ENCODE measurements at regions not wholly inside any gene's neighbourhood (a gene's known extent, or its start where the extent isn't known, plus 50 kb on each side); places are given as distances from the start of the nearest gene placed in this dataset.
A peak's percentile ranks its signal among the peaks of the same experiment; 100 is the strongest.
"Not testable (repeated sequence)": the region's sequence is repeated elsewhere in the genome, so short reads cannot be mapped to it uniquely, and the experiment has no call there.

- not testable (repeated sequence) for H3K27ac Mint-ChIP-seq; DNase-seq; H3K36me3 Mint-ChIP-seq (ENCODE audit: insufficient read depth in 2 of 2); H3K4me3 Mint-ChIP-seq; H3K4me1 Mint-ChIP-seq (ENCODE audit: low read depth); H3K9me3 Mint-ChIP-seq; ATAC-seq (replicated peaks in 1 of 2)
- peaks cover 25% of the 10 kb centered on the region for H3K27me3 Mint-ChIP-seq (ENCODE audit: low read depth)
These were observed 79.2 kb downstream of the SLC41A2 start for GRCh38 chr12:104878858-104879257.

GRCh38 chr12:104877103-104877705 is 80.9 kb downstream of the SLC41A2 start:
- Mint-ChIP-seq H3K27ac (peak overlapping the region; percentile 22), H3K9me3 (peaks cover 0 to 5% of the 10 kb centered on the region in 2 donors), H3K4me3 (no peak overlapping the region), H3K36me3 (ENCODE audit: insufficient read depth in 2 of 2) (no peaks in the 10 kb centered on the region), H3K4me1 (ENCODE audit: low read depth) (no peaks in the 10 kb centered on the region), H3K27me3 (ENCODE audit: low read depth) (peaks cover 16% of the 10 kb centered on the region)
- ATAC-seq (replicated peaks in 1 of 2) (no peak), DNase-seq (peak in 1 of 2 donors; percentile 10)

GRCh38 chr12:104873374-104873773 is 84.7 kb downstream of the SLC41A2 start:
- no peak for DNase-seq
- H3K27ac Mint-ChIP-seq, result no peak overlapping the region
- no peaks in the 10 kb centered on the region for H3K9me3 Mint-ChIP-seq
- no peak for ATAC-seq (replicated peaks in 1 of 2)
- H3K27me3 Mint-ChIP-seq (ENCODE audit: low read depth), result peaks cover 11% of the 10 kb centered on the region
- no peaks in the 10 kb centered on the region for H3K4me1 Mint-ChIP-seq (ENCODE audit: low read depth)
- no peaks in the 10 kb centered on the region for H3K36me3 Mint-ChIP-seq (ENCODE audit: insufficient read depth in 2 of 2)
- no peak overlapping the region for H3K4me3 Mint-ChIP-seq

GRCh38 chr12:104870797-104871196 is 87.3 kb downstream of the SLC41A2 start:
- H3K27ac Mint-ChIP-seq, result no peak overlapping the region
- DNase-seq (no peak), ATAC-seq (replicated peaks in 1 of 2) (no peak)
- H3K4me3 Mint-ChIP-seq, result no peak overlapping the region
- H3K27me3 Mint-ChIP-seq (ENCODE audit: low read depth), result peaks cover 11% of the 10 kb centered on the region
- no peaks in the 10 kb centered on the region for H3K4me1 Mint-ChIP-seq (ENCODE audit: low read depth)
- no peaks in the 10 kb centered on the region for H3K9me3 Mint-ChIP-seq
- no peaks in the 10 kb centered on the region for H3K36me3 Mint-ChIP-seq (ENCODE audit: insufficient read depth in 2 of 2)

GRCh38 chr12:104866291-104866690 is 91.8 kb downstream of the SLC41A2 start:
- Mint-ChIP-seq H3K27me3 (ENCODE audit: low read depth) (peaks cover 11% of the 10 kb centered on the region), H3K27ac (no peak overlapping the region), H3K4me3 (no peak overlapping the region), H3K4me1 (ENCODE audit: low read depth) (peaks cover 11% of the 10 kb centered on the region), H3K36me3 (ENCODE audit: insufficient read depth in 2 of 2) (no peaks in the 10 kb centered on the region), H3K9me3 (no peaks in the 10 kb centered on the region)
- DNase-seq (no peak), ATAC-seq (replicated peaks in 1 of 2) (no peak)

- no peak for DNase-seq
- H3K27ac Mint-ChIP-seq, result no peak overlapping the region
- H3K4me3 Mint-ChIP-seq, result no peak overlapping the region
- ATAC-seq (replicated peaks in 1 of 2), result peak; percentile 50 to 65
- no peaks in the 10 kb centered on the region for H3K36me3 Mint-ChIP-seq (ENCODE audit: insufficient read depth in 2 of 2)
- H3K4me1 Mint-ChIP-seq (ENCODE audit: low read depth), result peaks cover 11% of the 10 kb centered on the region
- H3K9me3 Mint-ChIP-seq, result no peaks in the 10 kb centered on the region
- peaks cover 10% of the 10 kb centered on the region for H3K27me3 Mint-ChIP-seq (ENCODE audit: low read depth)
These were observed 93.0 kb downstream of the SLC41A2 start for GRCh38 chr12:104865080-104865479.

GRCh38 chr12:104864668-104865067 is 93.4 kb downstream of the SLC41A2 start:
- ATAC-seq (replicated peaks in 1 of 2) (peak in 1 of 2 donors; percentile 5), DNase-seq (no peak)
- peaks cover 6% of the 10 kb centered on the region for H3K27me3 Mint-ChIP-seq (ENCODE audit: low read depth)
- no peaks in the 10 kb centered on the region for H3K36me3 Mint-ChIP-seq (ENCODE audit: insufficient read depth in 2 of 2)
- peak overlapping the region; percentile 35 for H3K27ac Mint-ChIP-seq
- H3K9me3 Mint-ChIP-seq, result no peaks in the 10 kb centered on the region
- peaks cover 11% of the 10 kb centered on the region for H3K4me1 Mint-ChIP-seq (ENCODE audit: low read depth)
- H3K4me3 Mint-ChIP-seq, result no peak overlapping the region

GRCh38 chr12:104863296-104863948 is 94.7 kb downstream of the SLC41A2 start:
- DNase-seq (no peak), ATAC-seq (replicated peaks in 1 of 2) (no peak)
- Mint-ChIP-seq H3K4me1 (ENCODE audit: low read depth) (peaks cover 11% of the 10 kb centered on the region), H3K9me3 (no peaks in the 10 kb centered on the region), H3K27me3 (ENCODE audit: low read depth) (peaks cover under 1% of the 10 kb centered on the region), H3K27ac (no peak overlapping the region), H3K36me3 (ENCODE audit: insufficient read depth in 2 of 2) (no peaks in the 10 kb centered on the region), H3K4me3 (no peak overlapping the region)

- peak overlapping the region; percentile 33 for H3K27ac Mint-ChIP-seq
- H3K4me3 Mint-ChIP-seq, result no peak overlapping the region
- DNase-seq (no peak), ATAC-seq (replicated peaks in 1 of 2) (no peak)
- H3K9me3 Mint-ChIP-seq, result peaks cover 0 to 2% of the 10 kb centered on the region in 2 donors
- H3K27me3 Mint-ChIP-seq (ENCODE audit: low read depth), result no peaks in the 10 kb centered on the region
- H3K4me1 Mint-ChIP-seq (ENCODE audit: low read depth), result no peaks in the 10 kb centered on the region
- H3K36me3 Mint-ChIP-seq (ENCODE audit: insufficient read depth in 2 of 2), result no peaks in the 10 kb centered on the region
These were observed 99.2 kb downstream of the SLC41A2 start for GRCh38 chr12:104858611-104859543.

GRCh38 chr12:104856531-104856930 is 101.6 kb downstream of the SLC41A2 start:
- peaks cover 0 to 2% of the 10 kb centered on the region in 2 donors for H3K9me3 Mint-ChIP-seq
- H3K4me1 Mint-ChIP-seq (ENCODE audit: low read depth), result no peaks in the 10 kb centered on the region
- H3K36me3 Mint-ChIP-seq (ENCODE audit: insufficient read depth in 2 of 2), result no peaks in the 10 kb centered on the region
- H3K4me3 Mint-ChIP-seq, result no peak overlapping the region
- H3K27ac Mint-ChIP-seq, result no peak overlapping the region
- ATAC-seq (replicated peaks in 1 of 2) (no peak), DNase-seq (no peak)
- no peaks in the 10 kb centered on the region for H3K27me3 Mint-ChIP-seq (ENCODE audit: low read depth)

- no peak for ATAC-seq (replicated peaks in 1 of 2)
- DNase-seq, result no peak
- Mint-ChIP-seq H3K27me3 (ENCODE audit: low read depth) (no peaks in the 10 kb centered on the region), H3K27ac (no peak overlapping the region), H3K36me3 (ENCODE audit: insufficient read depth in 2 of 2) (no peaks in the 10 kb centered on the region), H3K9me3 (peaks cover 0 to 2% of the 10 kb centered on the region in 2 donors), H3K4me1 (ENCODE audit: low read depth) (no peaks in the 10 kb centered on the region), H3K4me3 (no peak overlapping the region)
These were observed 102.5 kb downstream of the SLC41A2 start for GRCh38 chr12:104855599-104855998.

- peaks cover 0 to 2% of the 10 kb centered on the region in 2 donors for H3K9me3 Mint-ChIP-seq
- H3K4me1 Mint-ChIP-seq (ENCODE audit: low read depth), result no peaks in the 10 kb centered on the region
- H3K4me3 Mint-ChIP-seq, result no peak overlapping the region
- no peak for DNase-seq
- ATAC-seq (replicated peaks in 1 of 2), result no peak
- H3K27me3 Mint-ChIP-seq (ENCODE audit: low read depth), result no peaks in the 10 kb centered on the region
- H3K36me3 Mint-ChIP-seq (ENCODE audit: insufficient read depth in 2 of 2), result no peaks in the 10 kb centered on the region
- H3K27ac Mint-ChIP-seq, result no peak overlapping the region
These were observed 105.2 kb downstream of the SLC41A2 start for GRCh38 chr12:104852896-104853295.

- Mint-ChIP-seq H3K27ac (no peak overlapping the region), H3K27me3 (ENCODE audit: low read depth) (no peaks in the 10 kb centered on the region), H3K36me3 (ENCODE audit: insufficient read depth in 2 of 2) (no peaks in the 10 kb centered on the region), H3K4me1 (ENCODE audit: low read depth) (no peaks in the 10 kb centered on the region), H3K9me3 (peaks cover 0 to 1% of the 10 kb centered on the region in 2 donors), H3K4me3 (no peak overlapping the region)
- no peak for DNase-seq
- no peak for ATAC-seq (replicated peaks in 1 of 2)
These were observed 106.0 kb downstream of the SLC41A2 start for GRCh38 chr12:104852102-104852501.
